ENCODE measurements at regions not wholly inside any gene's neighbourhood (a gene's known extent, or its start where the extent isn't known, plus 50 kb on each side); places are given as distances from the start of the nearest gene placed in this dataset.

DNA sequence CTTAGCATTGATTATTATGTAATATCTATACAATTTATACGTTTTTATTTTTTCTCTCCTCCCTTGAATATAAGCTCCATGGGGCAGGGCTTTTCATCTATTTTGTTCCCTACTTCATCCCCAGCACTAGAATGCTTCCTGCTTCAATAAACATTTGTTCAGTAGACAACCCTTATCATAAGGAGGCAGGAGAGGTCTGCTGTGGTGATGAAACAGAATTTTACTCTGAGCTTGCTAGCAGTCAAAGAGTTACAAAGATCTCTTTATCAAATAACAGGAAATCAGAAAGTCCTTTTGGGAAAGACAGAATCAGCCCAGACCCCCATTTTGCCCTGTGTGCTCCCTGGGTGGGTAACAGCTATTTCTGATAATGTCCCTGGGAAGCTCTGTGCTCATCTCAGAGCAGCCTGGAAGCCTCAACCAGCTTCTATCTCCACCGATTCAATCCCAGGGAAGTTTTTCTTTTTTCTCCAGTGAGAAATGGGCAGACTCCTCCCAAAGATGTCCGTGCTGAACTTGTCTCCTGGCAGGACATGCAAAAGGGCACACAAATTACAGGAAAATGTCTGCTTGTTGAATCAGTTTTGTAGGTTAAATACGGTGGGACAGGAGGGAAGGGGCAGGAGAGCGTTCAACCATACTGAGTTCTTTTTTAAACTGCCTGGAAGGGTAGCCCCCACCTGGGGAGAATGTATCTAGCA is 84.7 kb upstream of the PKDCC start:
- Mint-ChIP-seq H3K9me3 (peaks cover 0 to 2% (median 0%) of the 10 kb centered on the region in 7 donors), H3K27ac (no peak overlapping the region), H3K36me3 (no peaks in the 10 kb centered on the region), H3K4me3 (no peak overlapping the region), H3K4me1 (peaks cover 0 to 8% (median 4%) of the 10 kb centered on the region in 3 donors), H3K27me3 (peaks cover 3 to 38% (median 19%) of the 10 kb centered on the region in 3 donors)
- no peak for DNase-seq
- no peak for ATAC-seq (ENCODE audit: low read depth in 2 of 2)

DNA sequence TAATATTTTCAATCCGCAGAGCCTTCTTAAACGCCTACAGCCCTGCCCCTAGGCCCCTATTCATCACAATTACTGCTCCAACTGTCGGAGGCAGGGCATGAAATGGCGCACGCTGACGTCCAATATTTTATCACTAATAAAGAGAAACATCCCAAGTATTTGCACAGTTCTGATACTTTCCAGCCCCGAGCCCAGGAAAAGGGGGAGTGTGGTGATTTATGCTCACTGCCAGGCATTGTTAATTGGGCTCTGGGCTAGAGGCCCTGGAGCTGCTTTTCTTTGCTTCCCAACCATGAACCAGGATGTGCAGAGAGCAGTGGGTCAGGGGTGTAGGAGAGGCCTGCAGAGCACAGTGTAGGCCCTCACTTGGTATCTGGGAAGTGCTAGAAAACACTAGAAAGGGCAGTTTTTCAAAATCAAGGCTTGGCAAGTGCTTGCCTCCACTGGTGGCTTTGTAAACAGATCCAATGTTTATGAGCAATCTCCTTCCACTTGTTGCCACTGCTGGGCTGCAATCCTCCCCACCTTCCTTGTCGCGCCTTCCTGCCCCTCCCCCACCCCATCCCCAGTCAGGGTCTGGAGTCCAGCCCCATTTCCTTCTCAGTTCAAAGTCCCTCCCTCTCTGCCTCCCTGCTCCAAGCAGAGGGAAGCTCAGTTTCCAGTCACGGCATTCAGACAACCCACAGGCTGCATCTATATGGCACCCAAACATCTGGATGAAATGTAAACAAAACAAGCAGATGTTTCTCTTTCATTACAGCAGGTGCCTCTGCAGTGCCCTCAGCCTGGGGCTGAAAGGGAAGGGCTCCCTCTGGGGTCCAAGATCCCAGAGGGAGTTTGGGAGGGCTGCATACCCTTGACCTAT is 83.9 kb upstream of the PKDCC start:
- H3K4me3 Mint-ChIP-seq, result no peak overlapping the region
- H3K9me3 Mint-ChIP-seq, result peaks cover 0 to 2% (median 0%) of the 10 kb centered on the region in 7 donors
- ATAC-seq (ENCODE audit: low read depth in 2 of 2) (no peak), DNase-seq (no peak)
- peak overlapping the region in 1 of 6 donors; percentile 65 for H3K27ac Mint-ChIP-seq
- H3K27me3 Mint-ChIP-seq, result peaks cover 3 to 38% (median 19%) of the 10 kb centered on the region in 3 donors
- H3K36me3 Mint-ChIP-seq, result no peaks in the 10 kb centered on the region
- H3K4me1 Mint-ChIP-seq, result peaks cover 0 to 8% (median 4%) of the 10 kb centered on the region in 3 donors

DNA sequence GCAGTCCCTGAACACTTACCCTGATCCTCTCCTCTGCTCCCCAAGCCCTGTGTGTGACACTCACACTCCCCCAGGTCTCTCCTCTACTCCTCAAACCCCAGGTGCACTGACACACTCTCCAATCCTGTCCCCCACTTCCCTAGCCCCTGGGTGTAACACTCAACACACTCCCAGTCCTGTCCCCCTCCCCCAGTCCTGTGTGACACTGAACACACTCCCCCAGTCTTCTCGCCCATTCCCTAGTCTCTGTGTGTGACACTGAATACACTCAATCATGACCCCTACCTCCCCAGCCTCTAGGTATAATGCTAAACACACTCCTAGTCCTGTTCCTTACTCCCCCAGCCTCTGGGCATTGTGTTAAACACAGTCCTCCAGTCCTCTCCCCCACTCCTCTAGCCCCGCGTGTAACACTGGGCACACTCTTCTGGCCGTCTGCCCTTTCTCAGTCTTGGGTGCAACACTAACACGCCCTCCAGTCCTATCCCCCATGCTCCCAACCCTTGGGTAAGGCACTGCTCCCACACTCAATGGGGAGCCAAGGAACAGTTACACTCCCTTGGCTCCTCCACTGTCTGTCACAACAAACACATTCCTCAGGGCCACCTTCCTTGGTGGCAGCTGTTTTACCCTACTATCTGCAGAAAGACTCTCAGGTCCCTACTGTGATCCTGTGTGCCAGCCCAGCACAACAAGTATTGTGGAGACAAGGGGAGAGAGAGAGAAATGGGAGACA is 82.5 kb upstream of the PKDCC start:
- ATAC-seq (ENCODE audit: low read depth in 2 of 2), result no peak
- DNase-seq, result no peak
- peak overlapping the region in 1 of 6 donors; percentile 3 for H3K27ac Mint-ChIP-seq
- no peaks in the 10 kb centered on the region for H3K36me3 Mint-ChIP-seq
- H3K4me1 Mint-ChIP-seq, result peaks cover 0 to 8% (median 4%) of the 10 kb centered on the region in 3 donors
- peaks cover 2 to 27% (median 12%) of the 10 kb centered on the region in 3 donors for H3K27me3 Mint-ChIP-seq
- no peak overlapping the region for H3K4me3 Mint-ChIP-seq
- no peaks in the 10 kb centered on the region for H3K9me3 Mint-ChIP-seq

DNA sequence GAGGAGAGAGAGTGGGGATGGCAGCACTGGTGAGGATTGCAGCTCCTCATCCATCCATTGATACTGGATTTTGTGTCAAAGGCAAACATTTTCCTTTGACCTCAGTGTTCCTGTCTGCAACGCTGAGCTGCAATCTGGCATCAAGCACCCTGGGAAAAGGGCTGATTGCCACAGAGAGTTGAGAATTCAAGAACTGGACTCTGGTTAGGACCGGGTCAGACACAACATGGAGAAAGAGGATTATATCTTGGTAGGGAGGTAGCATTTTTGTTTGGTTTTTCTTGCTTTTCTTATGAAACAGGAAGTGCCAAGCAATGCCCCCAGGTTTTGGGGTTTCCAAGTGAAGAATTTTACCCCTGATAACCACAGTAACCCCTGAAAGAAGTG is 81.9 kb upstream of the PKDCC start:
- Mint-ChIP-seq H3K4me1 (peaks cover 0 to 8% (median 4%) of the 10 kb centered on the region in 3 donors), H3K4me3 (no peak overlapping the region), H3K27me3 (peaks cover 0 to 22% (median 9%) of the 10 kb centered on the region in 3 donors), H3K27ac (no peak overlapping the region), H3K36me3 (no peaks in the 10 kb centered on the region), H3K9me3 (no peaks in the 10 kb centered on the region)
- DNase-seq (no peak), ATAC-seq (ENCODE audit: low read depth in 2 of 2) (no peak)

DNA sequence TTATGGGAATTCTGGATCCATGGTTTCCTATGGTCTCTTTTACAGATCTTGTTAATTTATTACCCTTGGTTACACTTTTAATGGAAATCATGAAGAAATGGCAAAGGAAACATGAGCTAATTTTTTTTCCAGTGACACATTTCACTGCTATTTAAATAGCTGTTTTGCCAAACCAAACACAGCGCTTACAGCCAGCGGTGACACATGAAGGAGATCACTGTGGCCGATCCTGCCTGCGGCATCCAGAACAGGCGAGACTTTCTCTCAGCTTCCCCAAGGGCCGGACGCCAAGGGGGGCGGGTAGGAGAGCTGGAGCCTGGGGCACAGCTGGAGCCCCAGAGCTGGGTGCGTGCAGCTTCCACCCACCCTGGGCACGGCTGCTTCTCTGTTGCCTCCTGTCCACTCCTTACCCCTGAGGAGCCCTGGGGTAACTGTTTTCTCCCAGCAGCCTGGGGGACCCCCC is 81.4 kb upstream of the PKDCC start:
- no peak for ATAC-seq (ENCODE audit: low read depth in 2 of 2)
- Mint-ChIP-seq H3K4me3 (no peak overlapping the region), H3K9me3 (no peaks in the 10 kb centered on the region), H3K27me3 (peaks cover 0 to 21% (median 15%) of the 10 kb centered on the region in 3 donors), H3K27ac (no peak overlapping the region), H3K36me3 (no peaks in the 10 kb centered on the region), H3K4me1 (peaks cover 0 to 8% (median 4%) of the 10 kb centered on the region in 3 donors)
- DNase-seq, result no peak

DNA sequence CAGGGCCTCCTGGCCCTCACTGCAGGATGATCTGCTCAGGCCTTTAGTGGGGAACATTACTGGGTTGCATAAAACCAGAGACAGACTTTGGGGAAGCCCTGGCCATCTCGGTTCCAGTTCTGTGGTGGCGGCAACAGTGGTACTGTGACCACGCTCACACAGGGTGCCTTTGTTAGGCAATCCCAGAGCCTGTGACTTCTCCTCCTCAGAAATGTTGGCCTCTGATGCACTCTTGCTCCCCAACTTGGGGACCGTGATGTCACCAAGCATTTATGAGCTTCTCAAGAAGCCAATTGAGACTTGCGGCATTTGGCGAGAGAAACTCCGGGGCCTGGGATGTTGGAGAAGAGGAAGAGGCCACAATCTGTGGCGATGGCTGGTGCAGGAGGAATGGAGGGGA is 80.9 kb upstream of the PKDCC start:
- Mint-ChIP-seq H3K27ac (no peak overlapping the region), H3K9me3 (no peaks in the 10 kb centered on the region), H3K4me3 (no peak overlapping the region), H3K27me3 (peaks cover 0 to 21% (median 17%) of the 10 kb centered on the region in 3 donors), H3K36me3 (no peaks in the 10 kb centered on the region), H3K4me1 (peaks cover 0 to 8% (median 4%) of the 10 kb centered on the region in 3 donors)
- ATAC-seq (ENCODE audit: low read depth in 2 of 2), result no peak
- no peak for DNase-seq

DNA sequence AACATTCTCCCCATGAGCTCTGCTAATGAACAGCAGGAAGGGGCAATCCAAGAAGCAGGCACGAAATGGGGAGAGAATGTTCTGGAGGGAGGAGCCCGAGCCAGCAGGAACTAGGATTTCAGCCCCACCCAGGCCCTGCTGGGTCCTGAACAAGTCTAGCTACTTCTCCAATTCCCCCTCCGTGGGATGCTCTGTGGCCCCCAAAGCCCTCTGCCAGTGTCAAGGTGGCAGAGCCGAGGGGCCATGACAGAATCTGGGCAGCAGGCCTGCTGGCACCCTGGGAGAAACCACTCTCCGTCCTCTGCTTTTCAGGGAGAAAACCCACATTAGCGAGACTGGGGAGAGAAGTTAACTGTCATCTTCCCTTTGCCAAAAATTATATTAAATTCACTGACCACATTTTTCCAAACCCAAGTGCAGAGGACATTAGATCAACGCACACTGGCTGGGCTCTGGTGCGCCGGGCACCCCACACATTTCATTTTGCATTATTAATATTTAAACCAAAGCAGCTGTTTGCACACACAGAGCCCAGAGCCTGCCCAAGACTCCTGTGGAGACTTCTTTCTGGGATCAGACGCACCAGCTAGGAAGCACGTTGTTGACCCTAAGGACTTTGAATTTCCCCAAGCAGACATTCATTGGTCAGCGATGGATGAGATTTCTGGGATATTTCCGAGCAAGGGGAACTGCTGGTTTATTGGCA is 80.2 kb upstream of the PKDCC start:
- Mint-ChIP-seq H3K27me3 (peaks cover 0 to 21% (median 17%) of the 10 kb centered on the region in 3 donors), H3K4me3 (no peak overlapping the region), H3K27ac (peak overlapping the region in 1 of 6 donors; percentile 72), H3K36me3 (no peaks in the 10 kb centered on the region), H3K4me1 (peaks cover 0 to 8% (median 4%) of the 10 kb centered on the region in 3 donors), H3K9me3 (no peaks in the 10 kb centered on the region)
- ATAC-seq (ENCODE audit: low read depth in 2 of 2) (no peak), DNase-seq (no peak)

DNA sequence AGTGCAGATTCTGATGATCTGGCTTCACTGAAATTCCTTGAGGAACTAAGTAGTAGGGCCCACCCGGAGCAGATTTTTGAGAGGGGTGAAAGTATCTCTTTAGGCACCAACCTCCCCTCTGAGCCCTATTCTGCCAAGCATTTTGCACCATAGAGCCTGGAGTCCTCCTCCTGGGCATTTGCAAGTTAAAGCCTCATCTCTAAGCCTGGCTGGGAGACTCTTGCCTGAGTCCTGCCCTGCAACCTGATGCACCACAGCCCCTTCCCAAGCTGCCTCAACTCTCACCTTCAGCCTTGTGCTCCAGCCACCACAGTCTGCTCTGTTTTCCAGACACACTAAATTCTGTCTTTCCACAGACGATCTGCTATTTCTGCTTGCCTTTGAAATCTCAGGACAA is 79.6 kb upstream of the PKDCC start:
- peaks cover 0 to 21% (median 17%) of the 10 kb centered on the region in 3 donors for H3K27me3 Mint-ChIP-seq
- no peak overlapping the region for H3K4me3 Mint-ChIP-seq
- peaks cover 0 to 8% (median 4%) of the 10 kb centered on the region in 3 donors for H3K4me1 Mint-ChIP-seq
- no peaks in the 10 kb centered on the region for H3K9me3 Mint-ChIP-seq
- no peak for DNase-seq
- peak overlapping the region in 1 of 6 donors; percentile 83 for H3K27ac Mint-ChIP-seq
- H3K36me3 Mint-ChIP-seq, result no peaks in the 10 kb centered on the region
- ATAC-seq (ENCODE audit: low read depth in 2 of 2), result no peak

DNA sequence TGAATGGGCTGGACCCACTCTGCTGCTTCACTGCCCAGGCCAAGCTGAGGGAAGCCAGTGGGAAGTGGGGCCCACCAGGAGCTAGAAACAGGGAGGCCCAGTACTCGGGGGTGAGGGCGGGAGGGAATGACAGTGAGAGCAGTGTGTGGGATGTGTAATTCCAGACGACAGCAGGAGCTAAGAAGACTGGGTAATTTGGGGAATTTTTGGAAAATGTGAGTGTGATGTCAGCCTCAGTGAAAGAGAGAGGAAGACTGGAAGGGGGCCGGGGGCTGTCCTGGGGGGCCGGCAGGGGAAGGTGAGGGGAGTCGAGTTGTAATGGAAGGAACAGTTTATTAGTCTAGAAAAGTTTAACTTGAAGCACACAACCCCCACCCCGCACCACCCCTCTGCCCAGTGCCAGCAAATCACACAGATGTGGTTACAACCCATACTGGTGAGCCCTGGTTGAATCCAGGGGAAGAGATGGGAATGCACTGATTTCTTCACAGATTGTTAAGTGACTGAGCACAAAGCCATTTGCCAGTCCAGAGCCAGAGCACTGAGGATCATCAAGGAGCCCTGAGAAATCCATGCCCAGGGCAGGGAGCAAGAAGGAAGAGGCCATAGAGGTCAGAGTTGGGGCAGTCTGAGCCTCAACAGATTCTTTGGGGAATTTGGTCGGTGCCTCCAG is 76.7 kb upstream of the PKDCC start:
- no peaks in the 10 kb centered on the region for H3K4me1 Mint-ChIP-seq
- H3K4me3 Mint-ChIP-seq, result no peak overlapping the region
- ATAC-seq (ENCODE audit: low read depth in 2 of 2) (no peak), DNase-seq (no peak)
- peaks cover 0 to 1% (median 0%) of the 10 kb centered on the region in 7 donors for H3K9me3 Mint-ChIP-seq
- H3K27me3 Mint-ChIP-seq, result peaks cover 0 to 10% (median 0%) of the 10 kb centered on the region in 3 donors
- H3K27ac Mint-ChIP-seq, result no peak overlapping the region
- no peaks in the 10 kb centered on the region for H3K36me3 Mint-ChIP-seq

DNA sequence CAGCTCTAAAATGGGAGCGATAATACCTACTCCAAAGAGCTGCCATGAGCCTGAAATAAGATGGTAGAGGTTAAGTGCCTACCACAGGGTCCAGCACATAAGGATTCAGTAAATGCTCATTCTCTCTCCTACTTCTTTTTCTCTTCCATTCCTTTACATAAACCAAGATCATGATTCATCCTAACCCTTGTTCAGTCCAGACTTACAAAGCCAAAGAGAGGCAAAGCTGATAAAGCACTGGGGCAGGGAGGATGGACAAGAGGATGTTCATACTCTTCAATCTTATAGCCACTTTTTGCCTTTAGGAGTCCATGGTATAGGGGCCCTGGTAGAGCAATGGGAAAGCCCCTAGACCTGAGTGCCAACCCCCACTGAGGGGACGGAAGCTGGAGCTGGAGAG is 75.6 kb upstream of the PKDCC start:
- ATAC-seq (ENCODE audit: low read depth in 2 of 2) (no peak), DNase-seq (no peak)
- peaks cover 0 to 1% (median 0%) of the 10 kb centered on the region in 7 donors for H3K9me3 Mint-ChIP-seq
- H3K36me3 Mint-ChIP-seq, result no peaks in the 10 kb centered on the region
- no peaks in the 10 kb centered on the region for H3K4me1 Mint-ChIP-seq
- peak overlapping the region in 1 of 6 donors; percentile 79 for H3K27ac Mint-ChIP-seq
- peaks cover 0 to 10% (median 0%) of the 10 kb centered on the region in 3 donors for H3K27me3 Mint-ChIP-seq
- no peak overlapping the region for H3K4me3 Mint-ChIP-seq

DNA sequence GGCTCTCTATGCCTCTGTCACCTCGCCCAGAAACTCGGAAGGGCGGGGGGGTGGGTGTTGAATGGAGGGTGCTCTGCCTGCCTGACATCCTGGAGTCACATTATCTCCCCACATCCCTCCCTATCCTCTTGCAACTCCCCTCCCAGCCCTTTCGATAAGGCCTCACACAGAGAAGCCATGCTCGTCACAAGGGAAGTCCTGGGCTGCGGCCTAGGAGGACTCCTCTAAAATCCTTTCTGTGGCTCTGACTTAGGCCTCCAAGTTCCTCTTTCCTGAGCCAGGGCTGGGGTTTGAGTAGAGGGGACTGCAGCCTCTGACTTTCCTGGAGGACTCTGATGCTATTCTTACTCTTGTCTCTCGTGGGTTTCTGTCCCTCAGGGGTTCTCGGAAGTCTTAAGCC is 75.0 kb upstream of the PKDCC start:
- H3K4me3 Mint-ChIP-seq, result no peak overlapping the region
- H3K36me3 Mint-ChIP-seq, result no peaks in the 10 kb centered on the region
- H3K9me3 Mint-ChIP-seq, result peaks cover 0 to 2% (median under 1%) of the 10 kb centered on the region in 7 donors
- ATAC-seq (ENCODE audit: low read depth in 2 of 2), result no peak
- H3K27ac Mint-ChIP-seq, result peak overlapping the region in 1 of 6 donors; percentile 74
- no peaks in the 10 kb centered on the region for H3K4me1 Mint-ChIP-seq
- DNase-seq, result no peak
- peaks cover 0 to 10% (median 0%) of the 10 kb centered on the region in 3 donors for H3K27me3 Mint-ChIP-seq

DNA sequence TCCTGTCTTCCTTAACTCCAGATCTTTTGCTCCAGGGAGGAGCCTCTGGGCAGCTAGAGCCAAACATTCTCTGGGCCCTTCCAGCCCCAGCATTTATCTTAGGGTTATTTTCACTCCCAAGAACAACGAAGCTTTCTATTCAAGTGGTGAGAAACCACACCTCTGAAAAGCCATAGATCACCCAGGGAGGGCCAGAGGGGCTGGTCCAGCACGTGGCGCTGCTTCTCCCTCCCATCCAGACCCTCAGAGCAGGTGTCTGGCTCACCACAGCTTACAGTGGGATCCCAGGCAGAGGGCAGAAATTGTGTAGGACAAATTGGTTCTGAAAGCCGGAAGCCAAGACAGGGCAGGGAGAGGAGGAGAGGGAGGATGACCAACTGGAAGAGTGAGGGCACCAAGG is 74.0 kb upstream of the PKDCC start:
- peaks cover 1 to 10% (median 9%) of the 10 kb centered on the region in 3 donors for H3K27me3 Mint-ChIP-seq
- ATAC-seq (ENCODE audit: low read depth in 2 of 2), result no peak
- DNase-seq, result no peak
- H3K4me1 Mint-ChIP-seq, result no peaks in the 10 kb centered on the region
- no peaks in the 10 kb centered on the region for H3K36me3 Mint-ChIP-seq
- H3K4me3 Mint-ChIP-seq, result no peak overlapping the region
- H3K9me3 Mint-ChIP-seq, result peaks cover 1 to 7% (median 4%) of the 10 kb centered on the region in 7 donors
- peak overlapping the region in 1 of 6 donors; percentile 34 for H3K27ac Mint-ChIP-seq

Measured in naive B cell (primary cell).